H1 (cell line): ENCODE measurements at regions not wholly inside any gene's neighbourhood (a gene's known extent, or its start where the extent isn't known, plus 50 kb on each side); places are given as distances from the start of the nearest gene placed in this dataset.

ENCODE experiments used
- CTCF ChIA-PET: fragments of 300-600 bp; sonication (Branson Sonifier 250); formaldehyde crosslinking; loops from one replicate; lab custom pipeline; 2021; ENCODE audit not compliant: partially characterized antibody; lab: Charles Lee
- POLR2A ChIA-PET: fragments of 300-600 bp; sonication (Branson Sonifier 250); formaldehyde crosslinking; loops from one replicate; lab custom pipeline; 2021; ENCODE audit warnings: inconsistent platforms; ENCODE audit not compliant: partially characterized antibody; lab: Charles Lee
- DNase-seq, 2 experiments: peaks; one replicate each; pipeline versions ENCODE4 v3.0.0 to v3.0.0-alpha.2; 2010 to 2022; ENCODE audit warnings: low spot score in 2 of 2, low read depth in 1 of 2, mixed read lengths in 1 of 2
- FAIRE-seq: peaks from 2 replicates; lab custom pipeline; 2011; peaks lifted over from hg19 to GRCh38; lab: Jason Lieb, UNC
- H2AFZ ChIP-seq: 2 replicates; pipeline ENCODE4 v1.8.1; 2012; ENCODE audit warnings: low read length, inconsistent platforms
- H2AK5ac ChIP-seq: 2 replicates; pipeline ENCODE4 v1.6.1; 2013; ENCODE audit warnings: low read depth, low read length
- H2BK120ac ChIP-seq: replicated peaks from 2 replicates; pipeline ENCODE3; 2013; ENCODE audit warnings: low read depth, low read length, inconsistent platforms
- H2BK12ac ChIP-seq: 2 replicates; pipeline ENCODE4 v1.6.1; 2013; ENCODE audit warnings: low read depth, low read length
- H2BK15ac ChIP-seq: 2 replicates; pipeline ENCODE4 v1.6.1; 2013; ENCODE audit warnings: low read length
- H2BK20ac ChIP-seq: 2 replicates; pipeline ENCODE4 v1.6.1; 2013; ENCODE audit warnings: low read length
- H2BK5ac ChIP-seq: 2 replicates; pipeline ENCODE4 v1.6.1; 2013; ENCODE audit warnings: low read depth, low read length
- H3K14ac ChIP-seq: 2 replicates; pipeline ENCODE4 v1.6.1; 2013; ENCODE audit warnings: inconsistent platforms; ENCODE audit not compliant: insufficient read length
- H3K18ac ChIP-seq: 2 replicates; pipeline ENCODE4 v1.6.1; 2013; ENCODE audit warnings: low read length; ENCODE audit errors: extremely low read depth
- H3K23ac ChIP-seq: 2 replicates; pipeline ENCODE4 v1.6.1; 2013; ENCODE audit warnings: inconsistent platforms; ENCODE audit not compliant: insufficient read length
- H3K23me2 ChIP-seq: 2 replicates; pipeline ENCODE4 v1.6.1; 2013; ENCODE audit warnings: low read depth, low read length
- H3K27ac ChIP-seq: 2 replicates; pipeline ENCODE4 v1.6.1; 2011; ENCODE audit warnings: low read depth, low read length, inconsistent platforms
- H3K27me3 ChIP-seq, 4 experiments: replicated peaks in 1 of 4; 1 replicate in 1 of 4; 2 replicates in 3 of 4; pipeline versions ENCODE4 v1.6.1 to v1.8.1; 2011 to 2013; ENCODE audit warnings: low read length in 3 of 4, mild to moderate bottlenecking in 3 of 4, inconsistent platforms in 2 of 4, mixed read lengths in 2 of 4, moderate library complexity in 1 of 4; ENCODE audit not compliant: control insufficient read depth in 3 of 4, insufficient read depth in 3 of 4; ENCODE audit errors: extremely low read depth in 1 of 4
- H3K36me3 ChIP-seq, 4 experiments: 2 replicates each; pipeline versions ENCODE4 v1.6.1 to v1.8.1; 2011 to 2013; ENCODE audit warnings: mild to moderate bottlenecking in 4 of 4, low read length in 3 of 4, moderate library complexity in 2 of 4, control low read depth in 1 of 4, inconsistent platforms in 1 of 4; ENCODE audit not compliant: insufficient read depth in 4 of 4, control insufficient read depth in 2 of 4
- H3K4ac ChIP-seq: replicated peaks from 2 replicates; pipeline ENCODE3; 2013; ENCODE audit warnings: low read length, low read depth, mixed read lengths, inconsistent platforms; ENCODE audit not compliant: insufficient read length
- H3K4me1 ChIP-seq, 4 experiments: replicated peaks in 1 of 4; 1 replicate in 1 of 4; 2 replicates in 3 of 4; pipeline versions ENCODE4 v1.6.1 to v1.8.1; 2011 to 2013; ENCODE audit warnings: low read length in 3 of 4, inconsistent platforms in 2 of 4, mixed read lengths in 1 of 4; ENCODE audit not compliant: insufficient read depth in 4 of 4, control insufficient read depth in 3 of 4
- H3K4me2 ChIP-seq, 2 experiments: 2 replicates each; pipeline versions ENCODE4 v1.6.1 to v1.8.1; 2011 to 2013; ENCODE audit warnings: low read depth in 2 of 2, low read length in 2 of 2, control low read depth in 1 of 2, inconsistent platforms in 1 of 2, mild to moderate bottlenecking in 1 of 2; ENCODE audit not compliant: insufficient read depth in 1 of 2
- H3K4me3 ChIP-seq, 4 experiments: fragments of 200-600, 300-600 bp in 1 of 4; sonication (generic), shearing (Covaris generic), sonication (Bioruptor Twin) in 1 of 4; 2 replicates each; pipeline versions ENCODE4 v1.5.1 to v1.8.1; 2011 to 2016; ENCODE audit warnings: low read length in 4 of 4, low read depth in 3 of 4, control low read depth in 2 of 4, inconsistent platforms in 2 of 4, mild to moderate bottlenecking in 2 of 4, mixed read lengths in 1 of 4, moderate library complexity in 1 of 4; ENCODE audit not compliant: insufficient read depth in 2 of 4; ENCODE audit errors: extremely low read depth in 1 of 4
- H3K56ac ChIP-seq: replicated peaks from 2 replicates; pipeline ENCODE3; 2013; ENCODE audit warnings: low read depth, mild to moderate bottlenecking, mixed read lengths, low read length, inconsistent platforms; ENCODE audit not compliant: insufficient read length
- H3K79me1 ChIP-seq: 2 replicates; pipeline ENCODE4 v1.6.1; 2013; ENCODE audit warnings: low read depth, low read length, control low read depth
- H3K79me2 ChIP-seq, 2 experiments: 2 replicates each; pipeline versions ENCODE4 v1.6.1 to v1.8.1; 2012 to 2013; ENCODE audit warnings: low read length in 2 of 2, mild to moderate bottlenecking in 2 of 2, inconsistent platforms in 1 of 2; ENCODE audit not compliant: insufficient read depth in 2 of 2, control insufficient read depth in 1 of 2
- H3K9ac ChIP-seq, 4 experiments: replicated peaks in 1 of 4; 1 replicate in 1 of 4; 2 replicates in 3 of 4; pipeline versions ENCODE4 v1.6.1 to v1.8.1; 2011 to 2013; ENCODE audit warnings: low read depth in 3 of 4, low read length in 3 of 4, control low read depth in 2 of 4, mild to moderate bottlenecking in 2 of 4, moderate library complexity in 2 of 4, inconsistent platforms in 1 of 4; ENCODE audit errors: extremely low read depth in 1 of 4
- H3K9me3 ChIP-seq, 2 experiments: 2 replicates each; pipeline versions ENCODE4 v1.6.1 to v1.8.1; 2012 to 2013; ENCODE audit warnings: mild to moderate bottlenecking in 2 of 2, moderate library complexity in 2 of 2, control low read depth in 1 of 2, inconsistent platforms in 1 of 2, low read depth in 1 of 2, low read length in 1 of 2, mixed read lengths in 1 of 2; ENCODE audit not compliant: insufficient read depth in 2 of 2
- H4K20me1 ChIP-seq, 2 experiments: replicated peaks in 1 of 2; 2 replicates each; pipeline versions ENCODE3 to v1.8.1; 2011 to 2013; ENCODE audit warnings: inconsistent platforms in 2 of 2, low read length in 2 of 2, mild to moderate bottlenecking in 1 of 2; ENCODE audit not compliant: insufficient read depth in 2 of 2, control insufficient read depth in 1 of 2
- H4K5ac ChIP-seq: 2 replicates; pipeline ENCODE4 v1.6.1; 2013; ENCODE audit warnings: low read length, low read depth, mixed read lengths, inconsistent platforms; ENCODE audit not compliant: insufficient read length
- H4K8ac ChIP-seq: 2 replicates; pipeline ENCODE4 v1.8.0; 2013; ENCODE audit warnings: mild to moderate bottlenecking, moderate library complexity, low read length, inconsistent platforms; ENCODE audit not compliant: insufficient read depth; ENCODE audit errors: extremely low read depth
- H4K91ac ChIP-seq: replicated peaks from 2 replicates; pipeline ENCODE3; 2013; ENCODE audit warnings: low read length, mixed read lengths, inconsistent platforms; ENCODE audit not compliant: insufficient read length
- CEBPB ChIP-seq: IDR thresholded peaks from 2 replicates; pipeline ENCODE4 v1.6.1; 2012; ENCODE audit warnings: low read depth, low read length
- GTF2F1 ChIP-seq: IDR thresholded peaks from 2 replicates; pipeline ENCODE4 v1.6.1; 2012; ENCODE audit warnings: low read depth, low read length, improper control_type of control experiment, borderline replicate concordance
- SP1 ChIP-seq: IDR thresholded peaks from 2 replicates; pipeline ENCODE4 v1.6.1; 2011; ENCODE audit warnings: low read depth, low read length
- TEAD4 ChIP-seq: IDR thresholded peaks from 2 replicates; pipeline ENCODE4 v1.6.1; 2012; ENCODE audit warnings: low read depth, low read length, inconsistent platforms, mixed read lengths
- WGBS, 2 experiments: shearing (Covaris generic) in 1 of 2; methylation state at CpG; one replicate each; pipeline versions ENCODE4 v1.1.6 to v1.1.7; 2013 to 2015; ENCODE audit warnings: low lambda C conversion rate in 2 of 2, mixed read lengths in 2 of 2, inconsistent platforms in 1 of 2, low coverage in 1 of 2, missing lambda C conversion rate in 1 of 2; ENCODE audit not compliant: insufficient replicate concordance in 2 of 2, insufficient coverage in 1 of 2, insufficient read length in 1 of 2; ENCODE audit errors: extremely low coverage in 1 of 2, missing lambda C conversion rate in 1 of 2; 5-methylcytosine and 5-hydroxymethylcytosine counted together

- Histone ChIP-seq H4K8ac (no peak overlapping the region), H3K56ac (no peak overlapping the region), H3K36me3 (no peaks in the 10 kb centered on the region), H2BK12ac (no peak overlapping the region), H3K9me3 (no peaks in the 10 kb centered on the region), H3K4ac (no peak overlapping the region), H2AFZ (no peak overlapping the region), H4K5ac (no peak overlapping the region), H2BK20ac (no peak overlapping the region), H4K20me1 (no peaks in the 10 kb centered on the region), H3K27me3 (no peaks in the 10 kb centered on the region), H3K4me3 (no peak overlapping the region)
- no peak for FAIRE-seq
- no peak for TF ChIP-seq CEBPB
- TF ChIP-seq GTF2F1: no peak
- TF ChIP-seq TEAD4: no peak
- TF ChIP-seq SP1: no peak
- TF ChIP-seq, all 59 proteins: peak for 0
- WGBS, 2 experiments: 90% methylated on average over 3 of the region's 3 CpGs; no CpG with 5 or more reads in 1 of the 2 experiments
- Histone ChIP-seq H3K4me2 (no peak overlapping the region), H2AK5ac (no peak overlapping the region), H2BK120ac (no peak overlapping the region), H2BK15ac (no peak overlapping the region), H2BK5ac (no peak overlapping the region), H3K79me2 (no peaks in the 10 kb centered on the region), H3K79me1 (no peaks in the 10 kb centered on the region), H3K23ac (no peak overlapping the region), H3K9ac (no peak overlapping the region), H4K91ac (no peak overlapping the region), H3K23me2 (no peaks in the 10 kb centered on the region), H3K4me1 (no peaks in the 10 kb centered on the region), H3K27ac (no peak overlapping the region), H3K18ac (no peak overlapping the region), H3K14ac (no peak overlapping the region)
- POLR2A ChIA-PET: no interaction called here
- no peak for DNase-seq
- CTCF ChIA-PET: no interaction called here
Observed at GRCh38 chr10:9579110-9579705, 1438.5 kb upstream of the CELF2 start.
